Liver (tissue), 9 donors: ENCODE measurements at regions not wholly inside any gene's neighbourhood (a gene's known extent, or its start where the extent isn't known, plus 50 kb on each side); places are given as distances from the start of the nearest gene placed in this dataset. TPM values are rescaled to one million over a fixed set of nuclear protein-coding genes. Genes with fewer than 3 reads are reported as not detected.

Experiments
- DNase-seq: peaks from one replicate; pipeline ENCODE4 v3.0.0-alpha.2; 2017; ENCODE audit warnings: low spot score
- H3K27ac ChIP-seq, 2 donors: one replicate each; pipeline ENCODE4 v1.7.0; 2013; ENCODE audit warnings: inconsistent platforms in 2 of 2, low read length in 2 of 2, control low read depth in 1 of 2, low read depth in 1 of 2, mild to moderate bottlenecking in 1 of 2
- H3K27me3 ChIP-seq, 4 donors: one replicate each; pipeline versions ENCODE4 v1.6.1 to v1.7.0; 2013; ENCODE audit warnings: low read length in 3 of 4, inconsistent platforms in 1 of 4, mild to moderate bottlenecking in 1 of 4, moderate library complexity in 1 of 4; ENCODE audit not compliant: control insufficient read depth in 4 of 4, insufficient read depth in 4 of 4
- H3K36me3 ChIP-seq, 4 donors: one replicate each; pipeline versions ENCODE4 v1.6.1 to v1.7.0; 2013; ENCODE audit warnings: low read length in 3 of 4, mild to moderate bottlenecking in 3 of 4, low read depth in 1 of 4, moderate library complexity in 1 of 4; ENCODE audit not compliant: control insufficient read depth in 4 of 4, insufficient read depth in 3 of 4
- H3K4me1 ChIP-seq, 4 donors: one replicate each; pipeline versions ENCODE4 v1.6.1 to v1.7.0; 2013; ENCODE audit warnings: low read length in 3 of 4, mild to moderate bottlenecking in 3 of 4, moderate library complexity in 1 of 4; ENCODE audit not compliant: control insufficient read depth in 4 of 4, insufficient read depth in 4 of 4
- H3K4me3 ChIP-seq, 3 donors: one replicate each; pipeline versions ENCODE4 v1.6.1 to v1.7.0; 2013; ENCODE audit warnings: low read length in 3 of 3, control low read depth in 1 of 3, low read depth in 1 of 3, mild to moderate bottlenecking in 1 of 3
- H3K9ac ChIP-seq, 2 donors: one replicate each; pipeline ENCODE4 v1.7.0; 2013; ENCODE audit warnings: low read length in 2 of 2, mild to moderate bottlenecking in 2 of 2, moderate library complexity in 2 of 2, control low read depth in 1 of 2, low read depth in 1 of 2
- H3K9me3 ChIP-seq, 4 donors: one replicate each; pipeline versions ENCODE4 v1.6.1 to v1.7.0; 2013; ENCODE audit warnings: low read length in 3 of 4; ENCODE audit not compliant: control insufficient read depth in 4 of 4
- CTCF ChIP-seq: fragments of 150-350 bp; IDR thresholded peaks from 2 replicates; pipeline ENCODE4 v1.5.1; 2017; ENCODE audit warnings: improper control_type of control experiment, low read depth, low read length; ENCODE audit not compliant: missing input control
- FOXA2 ChIP-seq: IDR thresholded peaks from 2 replicates; pipeline ENCODE4 v1.6.1; 2016; ENCODE audit warnings: antibody characterized with exemption
- MAX ChIP-seq: IDR thresholded peaks from 2 replicates; pipeline ENCODE4 v1.6.1; 2016; ENCODE audit warnings: antibody characterized with exemption
- SP1 ChIP-seq: IDR thresholded peaks from 2 replicates; pipeline ENCODE4 v1.6.1; 2018; ENCODE audit warnings: antibody characterized with exemption, mild to moderate bottlenecking
- WGBS: extraction: QIAGEN DNeasy Blood & Tissue Kit; methylation state at CpG from one replicate; pipeline ENCODE4 v1.1.7; 2013; 5-methylcytosine and 5-hydroxymethylcytosine counted together
- small RNA-seq: library from RNA; depleted of rRNA; stranded (forward); fragments of <200 nt; gene quantifications from one replicate; pipeline ENCODE3, GENCODE V24; 2014
- donor health status: healthy.
- donor health status: healthy.
- donor health status: healthy.
- donor health status: healthy.
- donor health status: healthy.

GRCh38 chr2:212592695-212593094 lies 54.1 kb upstream of the ERBB4 start:
- Histone ChIP-seq H3K4me1 (no peaks in the 10 kb centered on the region), H3K9ac (no peak overlapping the region), H3K4me3 (no peak overlapping the region), H3K36me3 (no peaks in the 10 kb centered on the region), H3K27me3 (peaks cover 0 to 2% (median 0%) of the 10 kb centered on the region in 4 donors), H3K27ac (no peak overlapping the region), H3K9me3 (no peaks in the 10 kb centered on the region)
- DNase-seq, result no peak
- TF ChIP-seq FOXA2 (no peak), MAX (no peak), SP1 (no peak), CTCF (no peak)
- 74% methylated on average over 1 of the region's 1 CpG for WGBS

Small RNAs in the stretch of these regions (small RNA-seq; reads per million reads assigned to genes)
- gene MIR4776-1, result not detected
